HepG2 (cell line): ENCODE measurements at regions not wholly inside any gene's neighbourhood (a gene's known extent, or its start where the extent isn't known, plus 50 kb on each side); places are given as distances from the start of the nearest gene placed in this dataset.

Source experiments
- ATAC-seq: fragments of 200-7000 bp; cut with Tn5 transposase; 3 replicates; pipeline ENCODE4 v1.9.1; 2020; ENCODE audit warnings: mild to moderate bottlenecking, moderate library complexity
- BruUV-seq: library from RNA; stranded (reverse); fragments of 400-500 nt; replicated peaks from 2 replicates; lab custom pipeline; 2021; lab: Mats Ljungman, UMichigan
- CTCF ChIA-PET: fragments of 300-600 bp; formaldehyde crosslinking; extraction: SDS; loops from one replicate; lab custom pipeline; 2021; ENCODE audit warnings: low total read pairs, inconsistent platforms, low intra/inter-chr PET ratio; lab: Yijun Ruan, JAX
- POLR2A ChIA-PET: fragments of 350-600 bp; sonication (Branson Sonifier 250); formaldehyde crosslinking; loops from one replicate; lab custom pipeline; 2020; ENCODE audit warnings: antibody characterized with exemption, inconsistent platforms; lab: Yijun Ruan, JAX
- DNase-seq: peaks from one replicate; pipeline ENCODE4 v3.0.0-alpha.2; 2015; ENCODE audit warnings: low spot score
- FAIRE-seq: peaks from 3 replicates; lab custom pipeline; 2011; peaks lifted over from hg19 to GRCh38; lab: Jason Lieb, UNC
- H2AFZ ChIP-seq: one replicate; pipeline ENCODE4 v1.6.1; 2011; ENCODE audit warnings: low read length, inconsistent platforms
- H3K27ac ChIP-seq: fragments of 300-600 bp; 3 replicates; pipeline ENCODE4 v1.8.0; 2011; ENCODE audit warnings: mixed run types, mild to moderate bottlenecking, mixed read lengths, low read length, inconsistent platforms; ENCODE audit not compliant: insufficient read depth; ENCODE audit errors: extremely low read length
- H3K27me3 ChIP-seq, 2 experiments: fragments of 200-600 bp in 1 of 2; 2 replicates in 1 of 2; 3 replicates in 1 of 2; pipeline versions ENCODE4 v1.6.0 to v1.8.0; 2011; ENCODE audit warnings: low read length in 2 of 2, mild to moderate bottlenecking in 2 of 2, moderate library complexity in 2 of 2, inconsistent platforms in 1 of 2; ENCODE audit not compliant: insufficient read depth in 2 of 2, control insufficient read depth in 1 of 2
- H3K36me3 ChIP-seq, 2 experiments: fragments of 200-600 bp in 1 of 2; replicated peaks in 1 of 2; 2 replicates in 1 of 2; 3 replicates in 1 of 2; pipeline versions ENCODE4 v1.5.1 to v1.8.0; 2011; ENCODE audit warnings: low read length in 2 of 2, inconsistent platforms in 1 of 2; ENCODE audit not compliant: insufficient read depth in 2 of 2, control insufficient read depth in 1 of 2
- H3K4me1 ChIP-seq: 2 replicates; pipeline ENCODE4 v1.5.1; 2012; ENCODE audit warnings: low read length, inconsistent platforms; ENCODE audit not compliant: insufficient read depth
- H3K4me2 ChIP-seq: 2 replicates; pipeline ENCODE4 v1.6.0; 2011; ENCODE audit warnings: low read depth, low read length, inconsistent platforms
- H3K4me3 ChIP-seq, 3 experiments: fragments of 200-600 bp in 1 of 3; sonication (generic), shearing (Covaris generic) in 1 of 3; replicated peaks in 1 of 3; 2 replicates each; pipeline ENCODE4 v1.5.1; 2011 to 2016; ENCODE audit warnings: low read length in 3 of 3, inconsistent platforms in 2 of 3, low read depth in 2 of 3, mild to moderate bottlenecking in 2 of 3, control low read depth in 1 of 3, mixed read lengths in 1 of 3; ENCODE audit not compliant: insufficient read depth in 1 of 3
- H3K79me2 ChIP-seq: one replicate; pipeline ENCODE4 v1.6.1; 2011; ENCODE audit warnings: low read length, inconsistent platforms; ENCODE audit not compliant: insufficient read depth
- H3K9ac ChIP-seq: 2 replicates; pipeline ENCODE4 v1.6.0; 2011; ENCODE audit warnings: mild to moderate bottlenecking, low read depth, low read length, inconsistent platforms; ENCODE audit not compliant: insufficient read depth
- H3K9me3 ChIP-seq: 2 replicates; pipeline ENCODE4 v1.5.1; 2012; ENCODE audit warnings: mild to moderate bottlenecking, low read length
- H4K20me1 ChIP-seq: 2 replicates; pipeline ENCODE4 v1.6.0; 2011; ENCODE audit warnings: inconsistent platforms, mild to moderate bottlenecking, low read length, moderate library complexity; ENCODE audit not compliant: insufficient read depth
- ARNTL ChIP-seq: sonication (generic); formaldehyde crosslinking; IDR thresholded peaks from 2 replicates; pipeline ENCODE4 v1.4.0; 2020; ENCODE audit warnings: mild to moderate bottlenecking, missing genetic modification reagents
- ATRX ChIP-seq: sonication (generic); formaldehyde crosslinking; IDR thresholded peaks from 2 replicates; pipeline ENCODE4 v1.4.0; 2020; ENCODE audit warnings: missing genetic modification reagents, borderline replicate concordance
- KLF12 ChIP-seq: sonication (generic); formaldehyde crosslinking; IDR thresholded peaks from 2 replicates; pipeline ENCODE4 v1.4.0; 2020; ENCODE audit warnings: missing genetic modification reagents, borderline replicate concordance
- MTF1 ChIP-seq: sonication (generic); formaldehyde crosslinking; IDR thresholded peaks from 2 replicates; pipeline ENCODE4 v1.5.0; 2020; ENCODE audit warnings: missing genetic modification reagents
- NFIC ChIP-seq: IDR thresholded peaks from 2 replicates; pipeline ENCODE4 v1.6.1; 2012; ENCODE audit warnings: mild to moderate bottlenecking, low read length, inconsistent platforms
- NRL ChIP-seq: sonication (generic); formaldehyde crosslinking; IDR thresholded peaks from 2 replicates; pipeline ENCODE4 v1.5.0; 2020; ENCODE audit warnings: missing genetic modification reagents, mild to moderate bottlenecking, moderate library complexity, borderline replicate concordance
- PPARG ChIP-seq: conservative IDR thresholded peaks from 2 replicates; pipeline ENCODE4 v1.6.1; 2016; ENCODE audit warnings: missing biosample characterization, missing genetic modification reagents
- PRMT3 ChIP-seq: sonication (generic); formaldehyde crosslinking; IDR thresholded peaks from 2 replicates; pipeline ENCODE4 v1.8.1; 2022; ENCODE audit warnings: low read depth, mild to moderate bottlenecking, moderate library complexity, missing genetic modification reagents, borderline replicate concordance
- RBFOX2 ChIP-seq: fragments of 200-400 bp; formaldehyde crosslinking; IDR thresholded peaks from 2 replicates; pipeline ENCODE4 v1.6.1; 2017; ENCODE audit warnings: low read depth, mild to moderate bottlenecking, low read length
- SP2 ChIP-seq: sonication (generic); formaldehyde crosslinking; IDR thresholded peaks from 2 replicates; pipeline ENCODE4 v1.5.1; 2020; ENCODE audit warnings: mild to moderate bottlenecking, missing genetic modification reagents
- STAT5B ChIP-seq: sonication (generic); formaldehyde crosslinking; IDR thresholded peaks from 2 replicates; pipeline ENCODE4 v1.4.0; 2020; ENCODE audit warnings: missing genetic modification reagents
- ZBTB14 ChIP-seq: sonication (generic); formaldehyde crosslinking; IDR thresholded peaks from 2 replicates; pipeline ENCODE4 v1.4.0; 2020; ENCODE audit warnings: missing genetic modification reagents
- ZNF564 ChIP-seq: sonication (generic); formaldehyde crosslinking; IDR thresholded peaks from 2 replicates; pipeline ENCODE4 v1.8.1; 2023; ENCODE audit warnings: mild to moderate bottlenecking, missing genetic modification reagents
- ZNF570 ChIP-seq: sonication (generic); formaldehyde crosslinking; IDR thresholded peaks from 2 replicates; pipeline ENCODE4 v1.4.0; 2020; ENCODE audit warnings: mild to moderate bottlenecking, missing genetic modification reagents, borderline replicate concordance
- ZNF580 ChIP-seq: IDR thresholded peaks from 2 replicates; pipeline ENCODE4 v1.6.1; 2016; ENCODE audit warnings: low read depth, borderline replicate concordance
- ZNF878 ChIP-seq: sonication (generic); formaldehyde crosslinking; IDR thresholded peaks from 2 replicates; pipeline ENCODE4 v1.8.1; 2023; ENCODE audit warnings: mild to moderate bottlenecking, missing genetic modification reagents, moderate library complexity
- ZSCAN9 ChIP-seq: IDR thresholded peaks from 2 replicates; pipeline ENCODE4 v1.6.1; 2016; ENCODE audit warnings: borderline replicate concordance
- WGBS: methylation state at CpG from one replicate; pipeline ENCODE4 v1.1.6; 2017; ENCODE audit warnings: low lambda C conversion rate; 5-methylcytosine and 5-hydroxymethylcytosine counted together
- in situ Hi-C: cut with HindIII; loops from 2 replicates; pipeline ENCODE4 v1.10.0; 2017; ENCODE audit warnings: low pct_unique_long_range_greater_than_20kb; ENCODE audit not compliant: extremely low pct_ligation_motif_present
- intact Hi-C: fragments of 100-400 bp; cut with micrococcal nuclease; formaldehyde crosslinking; loops from one replicate; pipeline ENCODE4 v1.10.0; 2022; ENCODE audit not compliant: unreplicated experiment
- TF ChIP-seq, protein P1 (sequence below): sonication (generic); formaldehyde crosslinking; IDR thresholded peaks from 2 replicates; pipeline ENCODE4 v1.8.1; 2022; ENCODE audit warnings: low read depth, mild to moderate bottlenecking, missing genetic modification reagents
- TF ChIP-seq, protein P2 (sequence below): sonication (generic); formaldehyde crosslinking; IDR thresholded peaks from 2 replicates; pipeline ENCODE4 v1.8.0; 2022; ENCODE audit warnings: missing genetic modification reagents, mild to moderate bottlenecking, inconsistent platforms, borderline replicate concordance

DNA sequence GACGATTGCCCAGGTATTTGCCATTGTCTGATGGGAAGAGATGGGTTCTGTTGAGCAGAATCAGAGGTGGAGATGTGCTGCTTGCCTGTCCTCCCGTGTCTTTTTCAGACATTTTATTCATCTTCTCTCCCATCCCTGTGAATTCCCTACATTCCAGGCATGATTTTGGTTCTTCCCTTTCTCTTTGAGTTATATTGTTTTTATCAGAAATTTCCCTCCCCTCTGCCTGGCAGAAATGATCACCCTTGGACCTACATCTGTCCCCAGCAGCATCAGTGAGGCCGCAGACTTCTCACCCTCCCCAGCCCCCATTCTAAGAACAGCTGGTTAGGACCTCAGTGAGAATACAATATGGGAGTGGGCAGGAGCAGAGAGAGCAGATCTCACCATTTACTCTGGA lies 640.2 kb downstream of the CCDC171 start:
- Histone ChIP-seq H3K27me3 (peaks cover 2 to 8% of the 10 kb centered on the region in 2 experiments; a peak in 1 of 5 replicates), H3K9ac (no peak overlapping the region), H3K4me3 (no peak overlapping the region), H4K20me1 (no peaks in the 10 kb centered on the region), H3K79me2 (no peaks in the 10 kb centered on the region), H2AFZ (no peak overlapping the region), H3K4me1 (no peaks in the 10 kb centered on the region), H3K27ac (no peak overlapping the region), H3K9me3 (no peaks in the 10 kb centered on the region)
- no TSS peak for BruUV-seq
- ChIA-PET CTCF (no interaction called here), POLR2A (no interaction called here)
- FAIRE-seq, result no peak
- WGBS, result 14% methylated on average over 3 of the region's 3 CpGs
- intact Hi-C loops, result no loop called here
- ATAC-seq, result no peak
- in situ Hi-C loops, result no loop called here
- TF ChIP-seq ZBTB14 (CRISPR knock-in tag) (no peak), ZNF564 (no peak), ATRX (CRISPR knock-in tag) (no peak), ZNF570 (no peak), KLF12 (CRISPR knock-in tag) (no peak), PRMT3 (CRISPR knock-in tag) (no peak), ZNF580 (CRISPR knock-in tag) (no peak), ZSCAN9 (no peak), RBFOX2 (no peak), SP2 (CRISPR knock-in tag) (no peak), MTF1 (CRISPR knock-in tag) (no peak), NFIC (no peak), NRL (CRISPR knock-in tag) (no peak), ZNF878 (CRISPR knock-in tag) (no peak), ARNTL (CRISPR knock-in tag) (no peak), STAT5B (CRISPR knock-in tag) (no peak), PPARG (CRISPR knock-in tag) (no peak)
- TF ChIP-seq, protein P1, sequence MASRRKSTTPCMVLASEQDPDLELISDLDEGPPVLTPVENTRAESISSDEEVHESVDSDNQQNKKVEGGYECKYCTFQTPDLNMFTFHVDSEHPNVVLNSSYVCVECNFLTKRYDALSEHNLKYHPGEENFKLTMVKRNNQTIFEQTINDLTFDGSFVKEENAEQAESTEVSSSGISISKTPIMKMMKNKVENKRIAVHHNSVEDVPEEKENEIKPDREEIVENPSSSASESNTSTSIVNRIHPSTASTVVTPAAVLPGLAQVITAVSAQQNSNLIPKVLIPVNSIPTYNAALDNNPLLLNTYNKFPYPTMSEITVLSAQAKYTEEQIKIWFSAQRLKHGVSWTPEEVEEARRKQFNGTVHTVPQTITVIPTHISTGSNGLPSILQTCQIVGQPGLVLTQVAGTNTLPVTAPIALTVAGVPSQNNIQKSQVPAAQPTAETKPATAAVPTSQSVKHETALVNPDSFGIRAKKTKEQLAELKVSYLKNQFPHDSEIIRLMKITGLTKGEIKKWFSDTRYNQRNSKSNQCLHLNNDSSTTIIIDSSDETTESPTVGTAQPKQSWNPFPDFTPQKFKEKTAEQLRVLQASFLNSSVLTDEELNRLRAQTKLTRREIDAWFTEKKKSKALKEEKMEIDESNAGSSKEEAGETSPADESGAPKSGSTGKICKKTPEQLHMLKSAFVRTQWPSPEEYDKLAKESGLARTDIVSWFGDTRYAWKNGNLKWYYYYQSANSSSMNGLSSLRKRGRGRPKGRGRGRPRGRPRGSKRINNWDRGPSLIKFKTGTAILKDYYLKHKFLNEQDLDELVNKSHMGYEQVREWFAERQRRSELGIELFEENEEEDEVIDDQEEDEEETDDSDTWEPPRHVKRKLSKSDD, result no peak
- TF ChIP-seq, protein P2, sequence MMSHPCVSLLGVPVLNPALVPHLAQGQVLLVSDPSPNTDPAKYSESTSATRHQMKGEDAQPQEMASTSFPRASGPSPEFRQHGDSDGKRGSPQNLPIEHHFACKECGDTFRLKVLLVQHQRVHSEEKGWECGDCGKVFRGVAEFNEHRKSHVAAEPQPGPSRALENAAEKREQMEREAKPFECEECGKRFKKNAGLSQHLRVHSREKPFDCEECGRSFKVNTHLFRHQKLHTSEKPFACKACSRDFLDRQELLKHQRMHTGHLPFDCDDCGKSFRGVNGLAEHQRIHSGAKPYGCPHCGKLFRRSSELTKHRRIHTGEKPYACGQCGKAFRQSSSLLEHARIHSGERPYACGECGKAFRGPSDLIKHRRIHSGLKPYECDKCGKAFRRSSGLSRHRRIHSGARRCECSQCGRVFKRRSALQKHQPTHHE (CRISPR knock-in tag), result no peak
- TF ChIP-seq, all 625 proteins: peak for 0
- H3K36me3 ChIP-seq, result no peaks in the 10 kb centered on the region
- no peak for DNase-seq
- no peak overlapping the region for H3K4me2 ChIP-seq
